GM18870 (cell line): ENCODE measurements at regions not wholly inside any gene's neighbourhood (a gene's known extent, or its start where the extent isn't known, plus 50 kb on each side); places are given as distances from the start of the nearest gene placed in this dataset.
A peak's percentile ranks its signal among the peaks of the same experiment; 100 is the strongest.

Experiments
- ATAC-seq: cut with Tn5 transposase; IDR thresholded peaks from one replicate; pipeline ENCODE4 v1.9.1; 2021; ENCODE audit warnings: moderate library complexity; ENCODE audit not compliant: unreplicated experiment

DNA sequence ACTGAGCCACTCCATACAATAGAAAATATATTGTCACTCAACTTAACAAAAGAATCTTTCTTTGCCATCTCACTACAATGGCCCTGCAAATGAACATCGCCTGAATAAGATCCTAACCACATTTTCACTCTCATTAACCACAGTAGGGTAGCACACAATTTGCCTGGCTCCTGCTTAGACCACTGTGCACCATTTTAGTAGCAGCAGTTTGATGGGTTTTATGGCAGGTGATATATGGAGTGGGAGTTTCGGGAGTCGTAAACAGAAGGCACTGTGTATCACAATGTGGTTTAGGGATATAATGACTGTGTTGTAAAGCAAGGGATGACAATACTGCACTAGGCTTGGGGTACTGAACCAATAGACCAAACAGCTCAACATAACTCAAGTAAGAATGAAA is 617.4 kb downstream of the BCL11A start:
- no peak for ATAC-seq

DNA sequence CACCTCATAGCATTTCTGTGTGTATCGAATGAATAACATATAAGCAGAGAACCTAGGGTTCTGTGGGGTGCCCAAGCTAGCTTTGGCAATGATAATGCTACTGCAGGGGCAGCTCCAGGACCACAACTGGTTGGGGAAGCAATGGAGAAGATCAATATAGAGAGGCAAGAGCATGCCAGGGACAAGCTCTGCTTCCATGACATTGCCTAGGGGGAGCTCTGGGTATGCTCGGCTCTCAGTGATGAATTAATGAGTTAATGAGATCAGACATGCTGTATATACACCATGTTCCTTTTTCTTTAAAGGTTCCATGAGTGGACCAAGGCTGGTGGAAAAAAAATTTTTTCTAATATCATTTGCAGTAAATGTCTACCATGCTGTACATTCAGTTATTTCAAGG is 618.4 kb downstream of the BCL11A start:
- ATAC-seq = no peak

DNA sequence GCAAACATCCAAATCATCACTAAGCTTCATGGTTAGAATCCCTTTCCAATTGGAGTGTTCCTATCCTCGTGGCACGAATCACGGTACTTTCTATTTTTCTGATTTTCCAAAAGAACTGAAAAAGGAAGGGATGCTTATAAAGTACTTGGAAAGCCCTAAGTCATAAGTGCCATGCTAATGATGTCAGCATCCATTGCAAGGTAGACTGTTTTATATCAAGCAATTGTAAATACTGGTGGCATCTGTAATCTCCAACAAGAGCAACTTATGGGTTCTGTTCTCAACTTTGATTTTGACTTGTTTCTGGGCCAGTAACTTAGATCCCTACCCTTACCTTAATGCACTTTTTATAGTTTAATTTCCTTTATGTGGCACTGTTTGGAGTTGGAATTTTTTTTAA is 619.5 kb downstream of the BCL11A start:
- ATAC-seq = no peak

DNA sequence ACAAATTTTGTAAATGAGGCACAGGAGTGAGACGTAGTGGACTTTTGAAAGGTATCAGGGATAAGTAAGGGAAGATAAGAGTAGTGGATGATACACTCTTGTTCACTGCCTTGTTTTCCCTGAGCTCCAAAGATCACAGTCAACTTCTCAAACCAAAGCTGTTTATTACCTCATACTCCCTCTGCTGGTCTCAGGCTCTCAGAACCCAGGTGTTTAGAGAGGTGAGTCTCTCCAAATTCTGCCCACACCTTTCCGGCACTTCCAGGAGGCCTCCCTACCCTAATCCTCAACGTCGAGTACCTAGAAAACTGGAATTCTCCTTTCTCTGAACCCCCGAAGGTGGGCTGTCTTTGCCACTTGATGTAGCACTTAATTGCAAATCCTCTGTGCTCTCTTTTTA is 621.1 kb downstream of the BCL11A start:
- ATAC-seq = no peak

DNA sequence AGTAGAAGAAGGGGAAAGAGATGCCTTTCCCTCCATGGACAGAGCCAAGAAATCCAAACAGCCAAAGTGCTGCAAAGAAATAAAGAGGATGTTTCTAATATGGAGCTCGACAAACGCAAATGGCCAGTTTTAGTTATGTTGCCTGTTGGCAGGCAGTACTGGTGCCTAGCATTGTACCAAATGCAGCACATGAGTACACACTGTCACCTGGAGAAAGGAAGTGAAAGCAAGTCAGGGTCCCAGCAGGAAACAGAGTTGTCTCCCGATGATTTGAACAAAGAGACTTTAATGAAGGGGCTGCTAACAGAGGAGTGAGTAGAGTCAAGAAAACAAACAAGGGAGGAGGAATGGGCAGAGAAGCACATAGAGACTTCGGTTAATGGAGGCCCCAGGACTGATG is 623.0 kb downstream of the BCL11A start:
- ATAC-seq = no peak

DNA sequence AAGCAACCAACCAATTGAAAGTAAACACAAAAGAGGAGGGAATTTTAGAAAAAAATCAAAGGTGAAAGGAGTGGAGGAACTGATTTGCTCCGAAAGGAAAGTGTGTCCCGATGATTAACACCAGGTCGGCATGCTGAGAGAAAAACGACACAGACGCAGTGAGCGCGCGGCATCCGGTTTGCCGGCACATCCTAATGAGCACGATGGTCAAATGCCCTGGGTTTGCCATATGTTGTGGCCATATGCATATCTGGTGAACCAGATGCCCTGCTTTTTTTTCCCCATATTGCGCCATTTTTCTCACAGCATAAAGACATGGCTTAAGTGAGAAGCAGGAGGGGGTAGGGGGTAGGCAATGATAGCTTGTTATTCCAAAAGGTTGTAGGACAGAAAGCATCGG is 626.7 kb downstream of the BCL11A start:
- no peak for ATAC-seq

DNA sequence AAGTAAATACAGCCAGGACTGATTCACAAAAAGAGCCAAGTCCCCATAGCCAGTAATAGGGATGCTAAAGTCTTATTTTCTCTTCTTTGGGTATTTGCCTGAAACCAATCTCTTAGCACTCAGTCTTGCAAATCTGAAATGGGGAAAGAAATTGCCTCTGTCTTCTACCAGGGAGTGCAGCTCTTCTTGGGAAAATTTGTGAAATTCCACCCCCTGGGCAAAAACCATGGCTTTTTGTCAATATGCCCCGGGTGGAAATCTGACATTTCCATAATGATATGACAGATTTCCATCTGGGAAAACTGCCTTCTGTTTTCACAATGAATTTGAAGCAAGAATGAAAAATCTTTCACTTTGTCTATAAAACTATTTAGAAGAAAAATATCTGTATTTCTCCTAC is 628.1 kb downstream of the BCL11A start:
- ATAC-seq = no peak

DNA sequence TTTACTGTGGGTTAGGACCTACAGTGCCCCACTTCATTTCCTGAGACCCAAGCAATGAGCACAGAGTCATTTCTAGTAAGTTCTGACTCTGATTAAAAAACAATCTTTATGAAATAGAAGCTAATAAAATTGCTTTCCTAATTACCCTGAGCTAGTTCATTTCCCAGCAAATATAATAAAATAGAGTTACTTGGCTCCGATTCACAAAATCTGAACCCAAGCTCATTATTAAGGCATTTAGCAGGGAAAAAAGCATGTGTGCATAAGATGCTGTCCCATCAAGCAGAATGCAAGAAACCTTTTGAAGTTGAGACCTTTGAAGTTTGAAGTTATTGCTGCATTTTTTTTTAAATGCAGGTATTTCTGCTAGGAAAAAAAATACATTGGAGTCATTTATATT is 629.1 kb downstream of the BCL11A start:
- ATAC-seq = no peak

DNA sequence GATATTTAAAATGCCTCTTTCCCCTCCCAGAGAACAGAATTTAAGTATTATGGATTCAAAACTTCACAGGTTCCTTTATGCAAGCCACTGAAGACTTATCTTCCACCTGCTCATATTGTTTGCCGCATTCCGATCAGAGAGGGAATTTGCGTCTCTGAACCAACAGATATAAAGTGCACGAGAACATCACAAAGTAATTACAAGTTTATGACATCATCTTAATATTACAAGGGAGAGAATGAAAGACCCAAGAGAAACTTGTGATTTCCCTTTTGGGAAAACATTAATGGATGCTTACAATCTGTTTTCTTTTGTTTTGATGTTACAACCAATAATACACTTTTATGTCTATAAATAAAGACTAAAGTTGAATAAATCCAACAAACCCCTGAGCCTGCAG is 631.0 kb downstream of the BCL11A start:
- ATAC-seq = no peak

DNA sequence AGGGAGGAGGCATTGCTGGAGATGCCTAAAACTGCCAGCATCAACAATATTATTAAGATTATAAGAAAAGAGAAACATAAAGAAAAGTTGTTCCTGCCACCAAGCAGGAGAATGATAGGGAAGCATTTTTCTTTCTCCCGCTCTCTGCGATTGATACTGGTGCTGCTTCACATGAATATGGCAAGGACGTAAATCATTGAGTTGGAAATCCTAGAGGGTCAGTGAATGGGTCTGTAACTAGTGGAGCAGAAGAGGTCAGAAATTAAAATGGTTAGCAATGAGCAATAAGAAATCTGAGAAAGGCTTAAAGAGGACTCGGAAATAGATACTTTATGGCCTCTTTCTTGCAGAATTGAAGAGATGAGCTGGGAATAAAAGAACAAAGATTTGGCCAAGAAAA is 631.7 kb downstream of the BCL11A start:
- no peak for ATAC-seq

DNA sequence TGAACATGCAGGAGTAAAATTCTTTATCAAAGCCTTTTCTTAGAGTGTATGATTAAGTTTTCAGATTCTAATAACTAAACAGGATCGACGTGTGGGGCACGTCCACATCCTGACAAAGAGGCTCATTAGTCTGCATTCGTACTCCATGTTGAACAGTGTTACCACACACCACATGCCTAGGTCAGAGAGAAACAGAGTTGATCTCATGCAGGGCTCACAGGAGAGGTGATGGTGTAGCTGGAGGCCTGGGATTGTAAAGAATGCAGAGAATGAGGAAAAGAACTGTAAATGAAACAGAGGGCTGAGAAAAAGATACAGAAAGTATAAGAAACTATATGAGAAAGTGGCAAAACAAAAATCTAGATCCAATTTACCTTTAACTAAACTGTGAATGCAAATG is 632.5 kb downstream of the BCL11A start:
- no peak for ATAC-seq

DNA sequence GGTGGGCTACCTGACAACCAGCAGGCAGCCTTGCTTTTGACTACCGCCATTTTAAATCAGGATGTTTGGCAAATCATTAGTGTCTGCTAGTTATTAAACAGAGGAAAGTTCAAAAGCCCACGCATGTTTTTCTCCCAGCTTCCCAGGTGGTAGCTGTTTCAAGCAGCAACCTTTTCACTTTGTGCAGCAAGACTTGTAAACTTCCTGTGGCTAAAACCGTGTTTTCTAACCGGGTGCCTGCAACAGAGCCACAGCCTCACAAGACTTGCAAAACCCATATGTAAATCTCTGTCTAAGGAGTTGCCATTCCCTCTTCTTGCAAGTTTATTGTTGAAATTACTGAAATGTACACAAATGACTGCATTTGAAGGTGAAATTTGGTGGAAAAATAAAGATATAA is 633.1 kb downstream of the BCL11A start:
- ATAC-seq = no peak

DNA sequence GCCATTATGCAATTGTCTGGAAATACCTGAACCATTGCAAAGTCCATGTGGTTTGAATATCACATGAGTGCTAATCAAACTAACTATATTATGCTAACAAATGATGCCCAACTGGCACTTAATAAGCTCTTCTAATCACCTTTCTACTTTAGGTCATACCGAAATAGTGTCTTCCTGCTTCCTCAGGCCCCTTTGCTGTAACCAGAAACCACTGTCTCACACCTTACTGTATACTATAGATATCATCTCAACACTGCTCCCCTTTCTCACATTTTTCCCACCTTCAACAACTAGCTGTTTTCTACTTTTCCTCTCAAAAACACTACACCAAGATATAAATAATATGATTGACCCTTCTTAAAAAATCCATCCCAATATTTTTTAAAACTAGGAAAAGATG is 633.9 kb downstream of the BCL11A start:
- ATAC-seq = no peak

DNA sequence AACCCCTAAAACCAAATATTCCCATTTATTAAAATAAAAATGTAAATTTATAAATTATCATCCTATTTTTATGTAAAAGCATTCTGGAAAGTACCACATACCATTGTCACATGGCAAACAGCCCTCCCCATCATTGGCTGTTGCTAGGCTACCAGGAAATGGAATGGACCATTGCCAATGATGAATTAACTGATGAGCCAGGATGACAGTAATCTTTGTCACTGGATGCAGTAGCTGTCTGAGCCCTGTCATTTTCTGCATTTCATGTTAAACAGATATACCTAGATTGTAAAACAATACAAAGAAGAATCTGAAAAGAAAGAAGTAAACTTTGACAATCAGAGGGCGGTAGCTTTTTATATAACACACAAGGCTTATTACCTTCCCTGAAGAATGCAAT is 641.4 kb downstream of the BCL11A start:
- ATAC-seq = no peak

DNA sequence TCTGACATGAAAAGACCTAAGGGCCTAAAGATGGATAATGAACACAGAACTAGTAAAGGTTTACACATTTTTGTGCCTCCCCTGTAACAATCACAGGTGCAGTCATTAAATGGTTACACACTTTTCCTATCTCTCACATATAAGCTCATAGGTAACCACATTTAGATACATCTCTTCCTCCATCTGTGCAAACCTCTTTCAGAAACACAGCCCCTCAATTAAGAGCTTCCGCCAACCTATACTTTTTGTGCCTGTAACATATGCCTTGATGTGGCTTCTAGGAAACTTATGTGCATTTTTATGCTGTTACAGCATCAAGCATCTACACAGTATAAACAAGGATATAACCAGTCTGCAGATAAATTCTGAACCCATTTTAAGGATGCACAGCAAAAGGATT is 643.3 kb downstream of the BCL11A start:
- ATAC-seq = no peak

DNA sequence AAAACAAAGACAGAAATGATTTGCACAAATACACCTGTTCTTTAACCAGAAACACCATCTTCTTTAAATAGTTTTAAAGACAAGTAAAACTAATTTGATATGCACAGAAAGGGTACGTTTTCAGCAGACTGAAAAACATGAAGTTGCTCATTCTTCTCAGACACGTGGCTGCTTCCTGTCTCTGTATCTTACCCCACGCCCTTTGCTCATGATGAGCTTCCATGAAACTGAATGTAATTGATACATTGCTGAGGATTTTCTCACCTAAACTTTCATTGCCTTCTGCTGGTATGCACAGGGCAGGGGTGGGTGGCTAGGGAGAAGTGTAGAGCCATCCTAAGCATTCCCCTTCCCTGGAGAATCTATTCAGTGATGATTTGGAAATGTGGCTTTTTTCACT is 644.3 kb downstream of the BCL11A start:
- ATAC-seq = no peak

DNA sequence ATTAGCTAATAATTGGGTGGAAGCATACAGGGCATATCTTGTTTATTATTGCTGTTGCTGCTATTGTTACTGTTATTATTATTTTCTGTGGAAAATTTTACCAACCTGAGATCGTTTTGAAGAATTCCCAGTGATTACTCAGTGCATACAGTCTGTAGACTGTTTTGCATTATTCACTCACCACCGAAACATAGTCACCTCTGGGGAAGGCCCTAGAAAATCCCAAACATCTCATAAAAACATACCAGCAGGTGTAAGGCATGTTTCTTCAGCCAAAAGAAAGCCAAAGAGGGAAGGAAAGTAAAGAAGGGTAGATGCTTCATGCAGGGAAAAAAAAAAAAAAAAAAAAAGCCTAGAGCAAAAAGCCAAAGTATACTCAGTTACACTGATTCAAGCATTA is 647.7 kb downstream of the BCL11A start:
- peak; percentile 61 for ATAC-seq

DNA sequence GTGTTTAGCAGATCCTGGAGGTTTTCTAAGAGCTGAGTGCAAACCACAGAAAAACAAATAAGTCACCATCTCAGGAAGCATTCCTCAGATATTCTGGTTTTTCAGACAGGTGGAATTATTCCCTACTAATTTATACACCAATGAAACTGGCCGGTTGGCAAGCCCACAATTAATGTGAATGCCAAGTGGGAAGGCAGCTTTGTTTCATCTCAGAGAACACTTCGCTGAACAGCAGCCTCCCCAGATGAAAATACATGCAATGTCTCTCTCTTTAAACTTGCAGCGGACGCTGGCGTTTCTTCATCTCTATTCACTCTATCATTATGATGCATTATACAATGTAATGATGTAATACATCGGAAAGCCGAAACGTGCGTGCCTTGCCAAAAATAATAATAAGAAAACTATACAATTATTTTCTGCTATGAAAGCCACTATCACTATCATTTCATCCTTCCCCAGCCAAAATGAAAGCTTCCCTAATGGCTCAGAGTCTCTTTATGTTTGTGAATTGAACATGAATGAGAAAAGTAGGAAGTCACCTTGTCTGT is 649.4 kb downstream of the BCL11A start:
- no peak for ATAC-seq

DNA sequence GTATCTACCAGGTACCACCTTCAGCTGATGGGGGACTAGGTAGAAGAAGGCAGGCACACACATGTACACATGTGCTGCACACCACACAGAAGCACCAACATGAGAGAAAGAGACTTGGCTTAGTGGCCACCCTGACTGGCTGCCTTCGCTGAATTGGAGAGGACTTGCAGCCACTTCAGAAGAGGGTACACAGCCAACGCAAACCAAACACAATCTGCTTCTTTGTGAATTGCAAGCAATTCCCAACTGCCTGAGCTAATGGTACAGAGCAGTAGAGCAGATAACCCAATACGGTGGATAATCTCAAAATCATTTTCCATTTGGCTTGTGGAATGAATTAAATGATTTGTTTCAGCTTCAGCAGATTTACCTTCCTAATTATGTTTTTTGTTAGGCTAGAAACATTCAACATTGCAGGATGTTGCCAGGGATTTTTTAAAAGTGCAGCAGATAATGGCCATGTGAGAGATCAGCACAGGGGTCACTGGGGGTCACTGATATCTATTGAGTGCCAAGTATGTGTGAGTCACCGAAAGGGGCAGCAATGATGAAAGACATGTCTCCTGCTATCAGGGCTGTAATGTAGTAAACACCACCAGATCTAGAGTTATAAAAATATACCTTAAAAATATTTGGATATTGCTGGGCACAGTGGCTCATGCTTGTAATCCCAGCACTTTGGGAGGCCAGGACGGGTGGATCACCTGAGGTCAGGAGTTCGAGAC is 652.6 kb downstream of the BCL11A start:
- ATAC-seq = no peak

DNA sequence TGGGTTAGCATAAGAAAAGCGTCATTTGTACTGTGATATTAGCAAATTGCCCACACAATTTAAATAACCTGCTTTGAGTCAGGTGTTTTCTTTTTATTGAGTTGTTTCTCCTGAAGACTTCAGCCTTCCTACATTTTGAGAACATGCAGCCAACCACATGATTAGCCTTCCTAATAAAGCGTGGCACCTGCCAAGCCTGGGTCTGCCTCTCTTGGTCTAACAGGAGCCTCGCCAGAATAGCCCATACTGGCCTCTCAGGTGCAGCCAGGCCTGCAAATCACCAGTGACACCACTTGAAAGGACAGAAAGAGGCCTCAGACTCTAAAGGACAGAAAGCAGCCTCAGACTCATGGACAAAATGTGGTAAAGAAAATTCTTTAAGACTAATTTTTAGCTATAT is 653.8 kb downstream of the BCL11A start:
- ATAC-seq = no peak

DNA sequence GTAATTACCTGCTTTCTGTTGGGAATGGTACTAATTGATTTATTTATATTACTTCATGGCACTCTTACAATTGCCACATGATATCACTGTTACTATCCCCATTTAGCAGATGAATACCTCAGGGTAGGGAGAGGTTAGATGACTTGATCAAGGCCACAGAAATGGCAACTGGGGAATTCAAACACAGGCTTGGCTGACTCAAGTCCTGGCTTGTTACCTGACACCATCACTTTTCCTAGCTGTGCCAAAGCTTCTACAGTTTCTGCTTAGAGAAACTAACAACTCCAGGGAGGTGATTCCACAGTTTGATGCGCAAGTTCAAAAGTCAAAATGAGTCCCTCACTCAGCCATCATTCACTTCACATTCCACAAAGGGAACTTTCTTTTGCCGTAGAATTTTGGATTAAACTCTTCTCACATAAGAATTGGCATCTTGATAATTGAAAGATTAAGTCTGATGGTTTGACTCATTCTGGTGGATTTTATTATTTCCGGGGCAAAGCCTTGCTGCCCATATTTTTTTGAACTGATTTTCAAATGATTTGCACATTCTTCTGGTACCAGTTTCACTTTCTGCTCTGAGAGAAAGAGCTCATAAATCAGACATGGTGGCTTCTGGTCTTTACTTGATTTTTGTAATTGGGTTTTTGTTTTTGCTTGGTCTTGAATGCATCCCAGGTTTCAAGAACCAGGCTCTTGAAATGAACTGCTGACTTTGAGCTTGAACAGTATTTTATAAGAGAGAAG is 656.8 kb downstream of the BCL11A start:
- no peak for ATAC-seq

DNA sequence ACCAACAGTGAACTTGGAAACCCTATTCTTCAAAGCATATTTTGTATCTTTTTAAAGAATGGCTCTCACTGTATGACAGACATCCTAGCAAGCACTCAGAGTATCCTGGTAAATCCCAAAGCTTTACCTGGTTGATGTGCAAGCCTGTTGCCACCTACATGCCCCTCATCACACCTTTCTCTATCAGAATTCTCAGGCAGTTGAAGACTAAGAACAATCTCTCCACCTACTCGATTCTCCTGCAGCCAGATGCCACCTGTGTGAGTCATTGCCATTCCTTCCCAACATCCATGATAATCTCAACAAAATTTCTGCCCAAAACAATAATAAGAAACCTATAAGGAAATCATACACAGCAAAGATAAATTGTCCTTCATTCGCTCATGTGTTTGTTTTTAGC is 659.8 kb downstream of the BCL11A start:
- no peak for ATAC-seq

DNA sequence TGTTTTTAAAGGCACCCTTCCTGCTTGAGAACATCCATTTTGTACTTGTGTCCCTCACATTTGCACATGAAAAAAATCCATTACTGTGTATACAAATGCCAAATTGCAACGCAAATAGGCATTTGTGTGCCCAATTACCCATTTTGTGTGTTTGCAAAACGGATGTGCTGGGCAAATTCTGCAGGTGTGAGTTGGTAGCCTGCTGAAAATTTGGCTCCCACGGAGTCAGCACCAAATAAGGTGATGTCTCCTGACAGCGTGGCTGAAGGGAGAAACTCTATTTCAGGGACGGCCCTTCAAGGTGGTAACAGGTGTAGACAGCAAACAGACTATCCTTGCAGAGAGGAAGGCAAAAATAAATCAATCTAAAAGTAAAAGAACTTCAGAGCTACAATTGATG is 661.1 kb downstream of the BCL11A start:
- no peak for ATAC-seq
